Colon (tissue), 2 donors: ENCODE measurements at regions not wholly inside any gene's neighbourhood (a gene's known extent, or its start where the extent isn't known, plus 50 kb on each side); places are given as distances from the start of the nearest gene placed in this dataset.
"Not testable (repeated sequence)": the region's sequence is repeated elsewhere in the genome, so short reads cannot be mapped to it uniquely, and the experiment has no call there.

Source experiments
- FAIRE-seq: peaks from 2 replicates; lab custom pipeline; 2012; peaks lifted over from hg19 to GRCh38; lab: Jason Lieb, UNC
- donor health status: control.
- donor health status: control.

- no peak for FAIRE-seq
These were observed 618.2 kb downstream of the UQCRFS1 start for GRCh38 chr19:28594737-28595136.

- not testable (repeated sequence) for FAIRE-seq
These were observed 623.0 kb downstream of the UQCRFS1 start for GRCh38 chr19:28589991-28590411.

GRCh38 chr19:28586474-28586873 is 626.5 kb downstream of the UQCRFS1 start:
- no peak for FAIRE-seq

- no peak for FAIRE-seq
These were observed 627.2 kb downstream of the UQCRFS1 start for GRCh38 chr19:28585796-28586195.

GRCh38 chr19:28583713-28584112 is 629.2 kb downstream of the UQCRFS1 start:
- no peak for FAIRE-seq

- FAIRE-seq, result no peak
These were observed 629.7 kb downstream of the UQCRFS1 start for GRCh38 chr19:28583242-28583641.

- no peak for FAIRE-seq
These were observed 630.2 kb downstream of the UQCRFS1 start for GRCh38 chr19:28582796-28583195.

GRCh38 chr19:28582344-28582743 is 630.6 kb downstream of the UQCRFS1 start:
- FAIRE-seq, result no peak

- no peak for FAIRE-seq
These were observed 631.5 kb downstream of the UQCRFS1 start for GRCh38 chr19:28581468-28581770.

GRCh38 chr19:28578786-28579505 is 634.0 kb downstream of the UQCRFS1 start:
- no peak for FAIRE-seq

GRCh38 chr19:28578208-28578607 is 634.7 kb downstream of the UQCRFS1 start:
- FAIRE-seq, result no peak

GRCh38 chr19:28577666-28578065 is 635.3 kb downstream of the UQCRFS1 start:
- no peak for FAIRE-seq

- FAIRE-seq, result no peak
These were observed 635.7 kb downstream of the UQCRFS1 start for GRCh38 chr19:28577233-28577632.

- FAIRE-seq, result no peak
These were observed 637.1 kb downstream of the UQCRFS1 start for GRCh38 chr19:28575816-28576215.

GRCh38 chr19:28575312-28575711 is 637.6 kb downstream of the UQCRFS1 start:
- FAIRE-seq, result not testable (repeated sequence)

- no peak for FAIRE-seq
These were observed 638.7 kb downstream of the UQCRFS1 start for GRCh38 chr19:28574212-28574611.

- no peak for FAIRE-seq
These were observed 643.5 kb downstream of the UQCRFS1 start for GRCh38 chr19:28569132-28570131.

GRCh38 chr19:28567834-28568233 is 645.1 kb downstream of the UQCRFS1 start:
- no peak for FAIRE-seq

- no peak for FAIRE-seq
These were observed 648.7 kb downstream of the UQCRFS1 start for GRCh38 chr19:28563964-28564921.

- no peak for FAIRE-seq
These were observed 652.2 kb downstream of the UQCRFS1 start for GRCh38 chr19:28560786-28561185.

- FAIRE-seq, result no peak
These were observed 654.2 kb downstream of the UQCRFS1 start for GRCh38 chr19:28558783-28559182.

- FAIRE-seq, result no peak
These were observed 656.6 kb downstream of the UQCRFS1 start for GRCh38 chr19:28556371-28556770.
